GM12878 (cell line): ENCODE measurements at regions not wholly inside any gene's neighbourhood (a gene's known extent, or its start where the extent isn't known, plus 50 kb on each side); places are given as distances from the start of the nearest gene placed in this dataset.

Experiments
- ATAC-seq: fragments of 200-7000 bp; cut with Tn5 transposase; 3 replicates; pipeline ENCODE4 v1.9.1; 2020; ENCODE audit warnings: mild to moderate bottlenecking, moderate library complexity
- BruUV-seq: library from RNA; stranded (reverse); fragments of 400-500 nt; replicated peaks from 2 replicates; lab custom pipeline; 2021; lab: Mats Ljungman, UMichigan
- CTCF ChIA-PET: fragments of 300-600 bp; sonication (Branson Sonifier 250); formaldehyde crosslinking; extraction: SDS; loops from one replicate; lab custom pipeline; 2021; ENCODE audit warnings: inconsistent platforms; lab: Yijun Ruan, JAX
- POLR2A ChIA-PET: fragments of 350-600 bp; formaldehyde crosslinking; extraction: SDS; loops from one replicate; lab custom pipeline; 2021; ENCODE audit warnings: inconsistent platforms; lab: Charles Lee
- RAD21 ChIA-PET: fragments of 300-600 bp; sonication (Branson Sonifier 250); formaldehyde crosslinking; loops from one replicate; lab custom pipeline; 2023; ENCODE audit warnings: antibody characterized with exemption; ENCODE audit not compliant: unreplicated experiment; lab: Charles Lee
- SMC1A ChIA-PET: fragments of 300-600 bp; sonication (Branson Sonifier 250); formaldehyde crosslinking; loops from one replicate; lab custom pipeline; 2023; ENCODE audit not compliant: unreplicated experiment, uncharacterized antibody; lab: Charles Lee
- DNase-seq: peaks from one replicate; pipeline ENCODE4 v3.0.0-alpha.2; 2011; ENCODE audit warnings: low read depth, low spot score
- FAIRE-seq: peaks from 3 replicates; lab custom pipeline; 2011; peaks lifted over from hg19 to GRCh38; lab: Jason Lieb, UNC
- H2AFZ ChIP-seq: 2 replicates; pipeline ENCODE4 v1.6.0; 2011; ENCODE audit warnings: low read depth, low read length, control low read depth; ENCODE audit not compliant: control insufficient read depth
- H3K27ac ChIP-seq: 2 replicates; pipeline ENCODE4 v1.5.1; 2011; ENCODE audit warnings: control low read depth; ENCODE audit not compliant: control insufficient read depth, insufficient read depth
- H3K27me3 ChIP-seq, 2 experiments: replicated peaks in 1 of 2; 2 replicates each; pipeline versions ENCODE4 v1.6.0 to v1.6.1; 2011; ENCODE audit warnings: low read length in 1 of 2; ENCODE audit not compliant: control insufficient read depth in 2 of 2, insufficient read depth in 2 of 2
- H3K36me3 ChIP-seq, 2 experiments: 2 replicates each; pipeline ENCODE4 v1.5.1; 2011; ENCODE audit warnings: low read length in 1 of 2; ENCODE audit not compliant: control insufficient read depth in 2 of 2, insufficient read depth in 2 of 2
- H3K4me1 ChIP-seq: 2 replicates; pipeline ENCODE4 v1.6.1; 2011; ENCODE audit warnings: mild to moderate bottlenecking, low read length, moderate library complexity, mixed read lengths; ENCODE audit not compliant: control insufficient read depth, insufficient read depth
- H3K4me2 ChIP-seq: 2 replicates; pipeline ENCODE4 v1.6.0; 2011; ENCODE audit warnings: control low read depth; ENCODE audit not compliant: control insufficient read depth, insufficient read depth
- H3K4me3 ChIP-seq: fragments of 200-600 bp; sonication (generic); 2 replicates; pipeline ENCODE4 v1.5.1; 2016
- H3K79me2 ChIP-seq: 2 replicates; pipeline ENCODE4 v1.6.0; 2011; ENCODE audit warnings: low read length; ENCODE audit not compliant: control insufficient read depth, insufficient read depth
- H3K9ac ChIP-seq: 2 replicates; pipeline ENCODE4 v1.8.0; 2011; ENCODE audit warnings: low read length, control low read depth, mixed read lengths; ENCODE audit not compliant: control insufficient read depth, insufficient read depth
- H3K9me3 ChIP-seq: replicated peaks from 3 replicates; pipeline ENCODE4 v1.5.1; 2011; ENCODE audit warnings: mild to moderate bottlenecking, low read length; ENCODE audit not compliant: control insufficient read depth, insufficient read depth
- H4K20me1 ChIP-seq: 2 replicates; pipeline ENCODE4 v1.6.0; 2011; ENCODE audit not compliant: control insufficient read depth, insufficient read depth
- BCL3 ChIP-seq: IDR thresholded peaks from 2 replicates; pipeline ENCODE4 v1.6.1; 2011; ENCODE audit warnings: borderline replicate concordance, low read depth, mild to moderate bottlenecking, moderate library complexity, low read length; ENCODE audit not compliant: insufficient read depth, poor library complexity, severe bottlenecking
- CHD4 ChIP-seq: fragments of 200-600 bp; sonication (generic); IDR thresholded peaks from 2 replicates; pipeline ENCODE4 v1.6.1; 2016; ENCODE audit warnings: mild to moderate bottlenecking
- E2F4 ChIP-seq: IDR thresholded peaks from 2 replicates; pipeline ENCODE4 v1.6.1; 2012; ENCODE audit warnings: low read depth, low read length, improper control_type of control experiment
- HDAC2 ChIP-seq: fragments of 200-600 bp; sonication (generic); IDR thresholded peaks from 2 replicates; pipeline ENCODE4 v1.6.1; 2017
- KDM1A ChIP-seq: fragments of 200-600 bp; sonication (generic); IDR thresholded peaks from 2 replicates; pipeline ENCODE4 v1.6.1; 2016; ENCODE audit warnings: borderline replicate concordance
- LARP7 ChIP-seq: fragments of 450-650 bp; IDR thresholded peaks from 2 replicates; pipeline ENCODE4 v1.6.1; 2017; ENCODE audit warnings: mild to moderate bottlenecking
- MEF2A ChIP-seq: IDR thresholded peaks from 2 replicates; pipeline ENCODE4 v1.6.1; 2011; ENCODE audit warnings: low read depth, mild to moderate bottlenecking, low read length, moderate library complexity; ENCODE audit not compliant: insufficient read depth
- NBN ChIP-seq: fragments of 450-650 bp; IDR thresholded peaks from 2 replicates; pipeline ENCODE4 v1.6.1; 2016
- PAX8 ChIP-seq: fragments of 450-650 bp; IDR thresholded peaks from 2 replicates; pipeline ENCODE4 v1.6.1; 2017; ENCODE audit warnings: mild to moderate bottlenecking, moderate library complexity
- POLR2A ChIP-seq: IDR thresholded peaks from 2 replicates; pipeline ENCODE4 v1.6.1; 2011; ENCODE audit warnings: low read depth, mild to moderate bottlenecking, low read length
- POLR2AphosphoS2 ChIP-seq: IDR thresholded peaks from 2 replicates; pipeline ENCODE4 v1.6.1; 2011; ENCODE audit warnings: low read depth, mild to moderate bottlenecking, low read length, improper control_type of control experiment, moderate library complexity
- SRF ChIP-seq, 2 experiments: IDR thresholded peaks; 2 replicates each; pipeline ENCODE4 v1.6.1; 2011; ENCODE audit warnings: low read depth in 2 of 2, low read length in 2 of 2, mild to moderate bottlenecking in 1 of 2, moderate library complexity in 1 of 2
- USF2 ChIP-seq: IDR thresholded peaks from 2 replicates; pipeline ENCODE4 v1.6.1; 2011; ENCODE audit warnings: low read depth, low read length, improper control_type of control experiment, borderline replicate concordance
- ZBED1 ChIP-seq: IDR thresholded peaks from 2 replicates; pipeline ENCODE4 v1.6.1; 2016; ENCODE audit warnings: borderline replicate concordance
- ZNF207 ChIP-seq: fragments of 450-650 bp; IDR thresholded peaks from 2 replicates; pipeline ENCODE4 v1.6.1; 2014; ENCODE audit warnings: antibody characterized with exemption, mild to moderate bottlenecking, borderline replicate concordance
- ZNF592 ChIP-seq: fragments of 450-650 bp; IDR thresholded peaks from 2 replicates; pipeline ENCODE4 v1.6.1; 2017; ENCODE audit warnings: mild to moderate bottlenecking, moderate library complexity
- WGBS: methylation state at CpG from one replicate; pipeline ENCODE4 v1.1.6; 2016; ENCODE audit warnings: low lambda C conversion rate; ENCODE audit not compliant: insufficient replicate concordance, insufficient coverage; ENCODE audit errors: missing lambda C conversion rate; 5-methylcytosine and 5-hydroxymethylcytosine counted together
- in situ Hi-C: fragments of 300-500 bp; cut with MboI; formaldehyde crosslinking; loops from 9 replicates; pipeline ENCODE4 v1.14.3; 2018; ENCODE audit warnings: mixed read lengths
- intact Hi-C: fragments of 100-400 bp; cut with micrococcal nuclease; formaldehyde crosslinking; loops from one replicate; pipeline ENCODE4 v1.14.2; 2022; ENCODE audit not compliant: unreplicated experiment

- CTCF ChIA-PET, result no interaction called here
- Histone ChIP-seq H4K20me1 (no peaks in the 10 kb centered on the region), H2AFZ (no peak overlapping the region), H3K9ac (no peak overlapping the region), H3K4me3 (no peak overlapping the region), H3K9me3 (no peaks in the 10 kb centered on the region), H3K27ac (no peak overlapping the region), H3K4me1 (no peaks in the 10 kb centered on the region), H3K36me3 (no peaks in the 10 kb centered on the region), H3K4me2 (no peak overlapping the region), H3K79me2 (no peaks in the 10 kb centered on the region), H3K27me3 (no peaks in the 10 kb centered on the region)
- ATAC-seq (no peak), DNase-seq (no peak), FAIRE-seq (no peak)
- BruUV-seq, result no TSS peak
- intact Hi-C loops, result no loop called here
- POLR2A ChIA-PET, result no interaction called here
- RAD21 ChIA-PET, result no interaction called here
- in situ Hi-C loops, result no loop called here
- SMC1A ChIA-PET, result interaction anchor here (1.4 kb wide), 1 partner anchor 243 kb away, joined by 5 read pairs; no protein-coding TSS in a partner anchor
- 0% methylated on average over 1 of the region's 1 CpG for WGBS
- TF ChIP-seq SRF (IDR thresholded peaks at IDR 0.05; ENCODE audit: low read depth in 2 of 2, low read length in 2 of 2) (no peak), USF2 (no peak), CHD4 (no peak), POLR2AphosphoS2 (no peak), LARP7 (no peak), POLR2A (no peak), KDM1A (no peak), ZNF207 (no peak), E2F4 (no peak), BCL3 (no peak), HDAC2 (no peak), MEF2A (no peak), NBN (no peak), PAX8 (no peak), ZNF592 (no peak), ZBED1 (no peak)
Measured at GRCh38 chr20:12256806-12257205, 339.1 kb downstream of the BTBD3 start.
